Choroid plexus epithelial cell (primary cell): ENCODE measurements at regions not wholly inside any gene's neighbourhood (a gene's known extent, or its start where the extent isn't known, plus 50 kb on each side); places are given as distances from the start of the nearest gene placed in this dataset.
"Not testable (repeated sequence)": the region's sequence is repeated elsewhere in the genome, so short reads cannot be mapped to it uniquely, and the experiment has no call there.

Experiments used
- DNase-seq: peaks from one replicate; pipeline ENCODE4 v3.0.0-alpha.2; 2010; ENCODE audit warnings: low read depth
- H3K4me3 ChIP-seq: 2 replicates; pipeline ENCODE4 v1.5.1; 2011; ENCODE audit warnings: low read depth, mild to moderate bottlenecking, control low read depth, low read length, moderate library complexity
- CTCF ChIP-seq: conservative IDR thresholded peaks from 2 replicates; pipeline ENCODE4 v1.5.1; 2011; ENCODE audit warnings: low read depth, mild to moderate bottlenecking, control low read depth, inconsistent platforms, low read length, moderate library complexity

- no peak for DNase-seq
- no peak for TF ChIP-seq CTCF
- no peak overlapping the region for H3K4me3 ChIP-seq
Observed at GRCh38 chr9:24881361-24881760, 335.7 kb upstream of the IZUMO3 start.

DNA sequence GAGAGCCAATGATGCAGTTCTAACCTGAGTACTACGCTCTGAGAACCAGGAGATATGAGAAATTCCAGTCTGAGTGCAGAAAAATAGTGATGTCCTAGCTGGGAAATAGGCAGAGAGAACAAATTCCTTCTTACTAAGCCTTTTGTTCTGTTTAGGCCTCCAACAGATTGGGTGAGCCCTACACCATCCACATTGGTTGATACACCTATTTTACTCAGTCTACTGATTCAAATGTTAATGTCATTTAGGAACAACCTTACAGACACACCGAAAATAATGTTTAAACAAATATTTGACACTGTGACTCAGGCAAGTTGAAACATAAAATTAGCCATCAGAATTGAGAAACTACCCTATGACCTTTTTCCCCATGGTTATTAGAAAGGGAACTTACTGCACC lies 333.9 kb upstream of the IZUMO3 start:
- DNase-seq = no peak
- H3K4me3 ChIP-seq = no peak overlapping the region
- no peak for TF ChIP-seq CTCF

DNA sequence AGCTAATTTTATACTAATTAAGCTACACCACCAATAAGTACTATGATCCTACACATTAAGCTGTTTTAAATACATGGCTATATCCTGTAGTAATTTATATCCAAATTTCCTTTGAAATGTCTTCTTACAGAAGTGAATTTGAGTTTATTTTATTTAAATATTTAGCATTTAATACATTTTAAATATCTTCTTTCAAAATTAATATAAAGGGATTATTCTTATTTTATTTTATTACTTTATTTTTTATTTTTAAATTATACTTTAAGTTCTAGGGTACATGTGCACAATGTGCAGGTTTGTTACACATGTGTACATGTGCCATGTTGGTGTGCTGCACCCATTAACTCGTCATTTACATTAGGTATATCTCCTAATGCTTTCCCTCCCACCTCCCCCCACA lies 310.9 kb upstream of the IZUMO3 start:
- not testable (repeated sequence) for H3K4me3 ChIP-seq, DNase-seq

DNA sequence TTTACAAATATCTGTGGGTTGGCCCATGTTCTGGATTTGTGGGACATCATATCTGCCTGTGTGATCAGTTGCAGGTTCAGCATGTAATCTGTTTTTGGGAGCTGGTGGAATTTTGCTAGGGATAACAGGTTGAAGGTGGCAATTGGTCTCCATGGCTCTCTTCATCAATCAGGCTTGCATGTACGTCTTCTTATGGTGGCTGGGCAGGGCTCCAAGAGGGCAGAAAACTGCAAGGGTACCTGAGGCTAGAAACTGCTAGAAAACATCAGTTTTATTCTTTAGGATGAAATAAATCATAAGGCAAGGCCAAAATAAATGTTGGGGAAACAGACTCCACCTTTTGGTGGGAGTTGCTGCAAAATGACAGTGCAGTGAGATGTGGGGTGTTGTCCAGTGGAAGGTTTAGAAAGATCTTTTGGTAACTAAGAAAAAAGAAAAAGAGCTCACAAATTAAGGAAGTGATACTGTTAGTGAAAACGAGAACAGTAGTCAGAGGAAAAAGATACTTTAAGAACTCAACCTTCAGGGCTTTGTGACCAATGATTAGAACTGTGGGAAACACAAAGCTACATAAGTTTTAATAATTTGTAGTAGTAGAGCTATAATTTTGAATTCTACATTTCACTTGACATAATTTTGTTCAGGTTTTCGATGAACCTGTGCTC lies 300.7 kb upstream of the IZUMO3 start:
- no peak overlapping the region for H3K4me3 ChIP-seq
- DNase-seq = no peak
- TF ChIP-seq CTCF = no peak

DNA sequence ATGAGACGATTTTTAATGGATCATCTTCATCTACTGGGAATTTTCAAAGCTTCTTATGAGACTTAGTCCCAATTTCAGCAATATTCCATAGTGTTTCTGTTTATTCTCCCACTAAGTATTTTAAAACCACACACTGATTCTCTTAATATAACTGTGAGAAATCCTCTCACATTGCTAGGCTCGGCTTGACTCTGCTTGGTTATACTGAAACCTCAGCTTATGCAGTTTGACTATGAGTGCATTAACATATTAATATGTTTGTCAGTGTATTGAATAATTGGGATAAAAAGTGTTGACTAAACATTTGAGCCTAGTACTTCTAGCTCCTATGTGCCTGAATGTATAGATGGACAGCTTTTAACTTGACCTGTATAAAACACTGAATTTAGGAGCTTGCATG lies 298.5 kb upstream of the IZUMO3 start:
- H3K4me3 ChIP-seq = no peak overlapping the region
- no peak for TF ChIP-seq CTCF
- no peak for DNase-seq

DNA sequence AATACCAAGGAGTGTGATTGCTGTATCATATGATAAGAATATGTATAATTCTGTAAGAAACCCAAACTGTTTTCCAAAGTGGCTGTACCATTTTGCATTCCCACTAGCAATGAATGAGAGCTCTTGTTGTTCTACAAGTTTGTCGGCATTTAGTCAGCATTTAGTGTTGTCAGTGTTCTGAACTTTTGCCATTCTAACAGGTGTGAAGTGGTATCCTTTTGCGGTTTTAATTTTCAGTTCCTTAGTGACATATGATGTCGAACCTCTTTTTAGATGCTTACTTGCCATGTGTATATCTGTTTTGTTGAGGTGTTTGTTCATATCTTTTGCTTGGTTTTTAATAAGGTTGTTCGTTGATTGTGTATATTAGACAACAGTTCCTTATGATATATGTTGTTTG lies 296.3 kb upstream of the IZUMO3 start:
- DNase-seq = no peak
- TF ChIP-seq CTCF = no peak
- H3K4me3 ChIP-seq = no peak overlapping the region

- DNase-seq = peak; percentile 1
- no peak overlapping the region for H3K4me3 ChIP-seq
- TF ChIP-seq CTCF = peak; percentile 22
Observed at GRCh38 chr9:24832307-24832706, 286.6 kb upstream of the IZUMO3 start.

- TF ChIP-seq CTCF = no peak
- no peak overlapping the region for H3K4me3 ChIP-seq
- no peak for DNase-seq
Observed at GRCh38 chr9:24828687-24829086, 283.0 kb upstream of the IZUMO3 start.
